GM23338 (cell line): ENCODE measurements at regions not wholly inside any gene's neighbourhood (a gene's known extent, or its start where the extent isn't known, plus 50 kb on each side); places are given as distances from the start of the nearest gene placed in this dataset.

ENCODE experiments used
- ATAC-seq: fragments of 200-7000 bp; cut with Tn5 transposase; 3 replicates; pipeline ENCODE4 v1.9.1; 2020
- DNase-seq: peaks from one replicate; pipeline ENCODE4 v3.0.0-alpha.2; 2015; ENCODE audit warnings: low spot score
- H2AFZ ChIP-seq: fragments of 200-600 bp; sonication (generic); 2 replicates; pipeline ENCODE4 v1.8.0; 2016; ENCODE audit warnings: antibody characterized with exemption, mild to moderate bottlenecking, moderate library complexity
- H3F3A ChIP-seq: fragments of 200-600 bp; sonication (generic); replicated peaks from 2 replicates; pipeline ENCODE4 v1.8.0; 2017; ENCODE audit warnings: antibody characterized with exemption, mixed run types, low read depth
- H3K27ac ChIP-seq: fragments of 200-600 bp; sonication (generic); 2 replicates; pipeline ENCODE4 v1.6.1; 2016; ENCODE audit warnings: low read depth
- H3K27me3 ChIP-seq: fragments of 200-600 bp; sonication (generic); 2 replicates; pipeline ENCODE4 v1.8.0; 2016; ENCODE audit warnings: mild to moderate bottlenecking, mixed run types, moderate library complexity; ENCODE audit not compliant: insufficient read depth
- H3K36me3 ChIP-seq: fragments of 200-600 bp; sonication (generic); 2 replicates; pipeline ENCODE4 v1.8.0; 2016; ENCODE audit warnings: mild to moderate bottlenecking; ENCODE audit not compliant: insufficient read depth
- H3K4me1 ChIP-seq: fragments of 200-600 bp; sonication (generic); 2 replicates; pipeline ENCODE4 v1.8.0; 2016; ENCODE audit warnings: mild to moderate bottlenecking, moderate library complexity; ENCODE audit not compliant: insufficient read depth
- H3K4me2 ChIP-seq: fragments of 200-600 bp; sonication (generic); 2 replicates; pipeline ENCODE4 v1.7.1; 2017; ENCODE audit warnings: mixed run types
- H3K4me3 ChIP-seq: fragments of 200-600 bp; sonication (generic); 2 replicates; pipeline ENCODE4 v1.6.1; 2016; ENCODE audit warnings: mixed run types
- H3K79me2 ChIP-seq: fragments of 200-600 bp; sonication (generic); replicated peaks from 2 replicates; pipeline ENCODE4 v1.8.0; 2017; ENCODE audit warnings: mild to moderate bottlenecking; ENCODE audit not compliant: insufficient read depth
- H3K9me2 ChIP-seq: fragments of 200-600 bp; sonication (generic); 2 replicates; pipeline ENCODE4 v1.8.0; 2017; ENCODE audit not compliant: insufficient read depth
- H4K20me1 ChIP-seq: fragments of 200-600 bp; sonication (generic); replicated peaks from 2 replicates; pipeline ENCODE4 v1.8.0; 2017; ENCODE audit warnings: mild to moderate bottlenecking; ENCODE audit not compliant: insufficient read depth
- H3K27ac Mint-ChIP-seq: 2 replicates; pipeline ENCODE4 v1.8.0; 2020; ENCODE audit warnings: inconsistent platforms, mild to moderate bottlenecking, moderate library complexity, mixed read lengths
- H3K27me3 Mint-ChIP-seq: 3 replicates; pipeline ENCODE4 v1.8.0; 2022; ENCODE audit warnings: low read depth, mild to moderate bottlenecking, moderate library complexity, mixed read lengths, inconsistent platforms; ENCODE audit not compliant: insufficient read depth, poor library complexity
- H3K36me3 Mint-ChIP-seq: 3 replicates; pipeline ENCODE4 v1.8.0; 2021; ENCODE audit warnings: low read depth, mild to moderate bottlenecking, inconsistent platforms, moderate library complexity, mixed read lengths
- H3K4me1 Mint-ChIP-seq: 3 replicates; pipeline ENCODE4 v1.8.0; 2020; ENCODE audit warnings: mild to moderate bottlenecking, inconsistent platforms, mixed read lengths
- H3K4me3 Mint-ChIP-seq: 3 replicates; pipeline ENCODE4 v1.8.0; 2021; ENCODE audit warnings: moderate library complexity, mild to moderate bottlenecking, inconsistent platforms, mixed read lengths
- H3K9me3 Mint-ChIP-seq: 3 replicates; pipeline ENCODE4 v1.8.0; 2020; ENCODE audit warnings: moderate library complexity, mild to moderate bottlenecking, inconsistent platforms, mixed read lengths
- CREB1 ChIP-seq: fragments of 250-450 bp; sonication (Bioruptor Pico); IDR thresholded peaks from 2 replicates; pipeline ENCODE4 v1.5.0; 2020; ENCODE audit warnings: low read depth, mild to moderate bottlenecking, moderate library complexity
- EZH2 ChIP-seq: fragments of 200-600 bp; sonication (generic); IDR thresholded peaks from one replicate; pipeline ENCODE4 v1.8.0; 2017; ENCODE audit warnings: antibody characterized with exemption, mild to moderate bottlenecking, low read depth; ENCODE audit not compliant: unreplicated experiment
- EZH2phosphoT487 ChIP-seq: fragments of 200-600 bp; sonication (generic); IDR thresholded peaks from one replicate; pipeline ENCODE4 v1.8.1; 2018; ENCODE audit warnings: antibody characterized with exemption; ENCODE audit not compliant: unreplicated experiment
- JUNB ChIP-seq: IDR thresholded peaks from one replicate; pipeline ENCODE4 v1.6.1; 2016; ENCODE audit warnings: antibody characterized with exemption; ENCODE audit not compliant: unreplicated experiment
- NANOG ChIP-seq: IDR thresholded peaks from 2 replicates; pipeline ENCODE4 v1.6.1; 2016; ENCODE audit warnings: antibody characterized with exemption, borderline replicate concordance
- POLR2AphosphoS5 ChIP-seq: IDR thresholded peaks from 2 replicates; pipeline ENCODE4 v1.6.1; 2016; ENCODE audit warnings: antibody characterized with exemption, low read depth
- STAT1 ChIP-seq: IDR thresholded peaks from one replicate; pipeline ENCODE4 v1.6.1; 2016; ENCODE audit warnings: antibody characterized with exemption; ENCODE audit not compliant: unreplicated experiment
- ZNF114 ChIP-seq: fragments of 250-450 bp; sonication (Bioruptor Pico); IDR thresholded peaks from 2 replicates; pipeline ENCODE4 v1.5.0; 2020; ENCODE audit warnings: mild to moderate bottlenecking, moderate library complexity
- ZNF331 ChIP-seq: fragments of 250-450 bp; sonication (Bioruptor Pico); IDR thresholded peaks from 2 replicates; pipeline ENCODE4 v1.5.0; 2020; ENCODE audit warnings: low read depth, mild to moderate bottlenecking, moderate library complexity
- TF ChIP-seq, protein P1 (sequence below): fragments of 250-450 bp; sonication (Bioruptor Pico); IDR thresholded peaks from 2 replicates; pipeline ENCODE4 v1.5.0; 2020; ENCODE audit warnings: mild to moderate bottlenecking, moderate library complexity
- TF ChIP-seq, protein P2 (sequence below), 2 experiments: fragments of 200-600 bp in 1 of 2; sonication (generic) in 1 of 2; conservative IDR thresholded peaks; 2 replicates each; pipeline versions ENCODE4 v1.5.1 to v1.6.1; 2016 to 2017; ENCODE audit warnings: antibody characterized with exemption in 2 of 2, low read depth in 2 of 2, mild to moderate bottlenecking in 2 of 2, moderate library complexity in 1 of 2
- TF ChIP-seq, protein P3 (sequence below): IDR thresholded peaks from one replicate; pipeline ENCODE4 v1.6.1; 2018; ENCODE audit warnings: antibody characterized with exemption; ENCODE audit not compliant: unreplicated experiment
- TF ChIP-seq, protein P4 (sequence below): IDR thresholded peaks from 2 replicates; pipeline ENCODE4 v1.6.1; 2016; ENCODE audit warnings: antibody characterized with exemption

DNA sequence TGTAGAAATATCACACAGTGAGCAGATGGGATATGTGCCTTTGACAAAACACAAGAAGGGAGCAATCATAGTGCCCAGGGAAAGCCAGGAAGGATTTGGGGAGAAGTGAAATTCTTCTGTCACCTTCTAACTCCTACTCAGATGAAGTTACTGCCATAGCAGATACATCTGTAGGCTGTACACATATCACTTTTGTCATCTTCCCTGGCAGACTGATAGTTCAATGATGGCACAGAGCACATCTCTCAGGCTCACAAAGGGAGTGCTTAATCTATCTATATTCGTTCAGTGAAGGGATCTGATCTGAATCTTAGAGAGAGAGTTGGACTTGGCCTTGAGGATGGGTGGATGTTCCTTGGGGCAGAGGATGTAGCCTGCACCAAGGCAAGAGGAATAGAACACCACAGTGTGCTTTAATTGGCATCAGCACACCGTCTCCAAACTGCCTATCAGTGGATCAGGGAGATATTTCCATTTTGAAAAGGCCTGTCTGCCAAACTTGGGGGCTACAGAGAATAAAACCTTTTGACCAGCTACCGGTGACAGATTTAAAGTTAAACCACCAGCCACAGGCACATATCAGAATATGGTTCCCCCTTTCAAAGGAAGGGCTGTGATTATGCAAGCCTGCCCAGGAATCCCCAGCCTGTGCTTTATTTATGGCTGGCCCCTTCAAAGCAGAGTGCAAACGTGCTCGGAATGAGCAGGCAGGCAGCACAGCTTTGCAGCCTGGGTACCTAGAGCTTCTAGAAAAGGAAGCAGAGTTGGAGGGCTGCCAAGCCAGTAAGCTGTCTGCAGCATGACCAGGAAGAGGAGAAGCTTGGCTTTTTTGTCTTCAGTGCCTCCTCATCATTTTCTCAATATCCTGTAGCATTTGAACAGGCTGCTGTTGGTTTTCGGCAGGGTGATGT, 165.5 kb upstream of the DYRK2 start:
- no peak overlapping the region for H3K27ac ChIP-seq
- no peak overlapping the region; the same call in 1 of the 2 replicates for H3K27ac Mint-ChIP-seq
- TF ChIP-seq ZNF114 (CRISPR knock-in tag) (no peak), STAT1 (no peak), POLR2AphosphoS5 (no peak), ZNF331 (CRISPR knock-in tag) (no peak), EZH2phosphoT487 (no peak), EZH2 (no peak), JUNB (no peak), NANOG (no peak), CREB1 (CRISPR knock-in tag) (no peak)
- TF ChIP-seq, protein P1, sequence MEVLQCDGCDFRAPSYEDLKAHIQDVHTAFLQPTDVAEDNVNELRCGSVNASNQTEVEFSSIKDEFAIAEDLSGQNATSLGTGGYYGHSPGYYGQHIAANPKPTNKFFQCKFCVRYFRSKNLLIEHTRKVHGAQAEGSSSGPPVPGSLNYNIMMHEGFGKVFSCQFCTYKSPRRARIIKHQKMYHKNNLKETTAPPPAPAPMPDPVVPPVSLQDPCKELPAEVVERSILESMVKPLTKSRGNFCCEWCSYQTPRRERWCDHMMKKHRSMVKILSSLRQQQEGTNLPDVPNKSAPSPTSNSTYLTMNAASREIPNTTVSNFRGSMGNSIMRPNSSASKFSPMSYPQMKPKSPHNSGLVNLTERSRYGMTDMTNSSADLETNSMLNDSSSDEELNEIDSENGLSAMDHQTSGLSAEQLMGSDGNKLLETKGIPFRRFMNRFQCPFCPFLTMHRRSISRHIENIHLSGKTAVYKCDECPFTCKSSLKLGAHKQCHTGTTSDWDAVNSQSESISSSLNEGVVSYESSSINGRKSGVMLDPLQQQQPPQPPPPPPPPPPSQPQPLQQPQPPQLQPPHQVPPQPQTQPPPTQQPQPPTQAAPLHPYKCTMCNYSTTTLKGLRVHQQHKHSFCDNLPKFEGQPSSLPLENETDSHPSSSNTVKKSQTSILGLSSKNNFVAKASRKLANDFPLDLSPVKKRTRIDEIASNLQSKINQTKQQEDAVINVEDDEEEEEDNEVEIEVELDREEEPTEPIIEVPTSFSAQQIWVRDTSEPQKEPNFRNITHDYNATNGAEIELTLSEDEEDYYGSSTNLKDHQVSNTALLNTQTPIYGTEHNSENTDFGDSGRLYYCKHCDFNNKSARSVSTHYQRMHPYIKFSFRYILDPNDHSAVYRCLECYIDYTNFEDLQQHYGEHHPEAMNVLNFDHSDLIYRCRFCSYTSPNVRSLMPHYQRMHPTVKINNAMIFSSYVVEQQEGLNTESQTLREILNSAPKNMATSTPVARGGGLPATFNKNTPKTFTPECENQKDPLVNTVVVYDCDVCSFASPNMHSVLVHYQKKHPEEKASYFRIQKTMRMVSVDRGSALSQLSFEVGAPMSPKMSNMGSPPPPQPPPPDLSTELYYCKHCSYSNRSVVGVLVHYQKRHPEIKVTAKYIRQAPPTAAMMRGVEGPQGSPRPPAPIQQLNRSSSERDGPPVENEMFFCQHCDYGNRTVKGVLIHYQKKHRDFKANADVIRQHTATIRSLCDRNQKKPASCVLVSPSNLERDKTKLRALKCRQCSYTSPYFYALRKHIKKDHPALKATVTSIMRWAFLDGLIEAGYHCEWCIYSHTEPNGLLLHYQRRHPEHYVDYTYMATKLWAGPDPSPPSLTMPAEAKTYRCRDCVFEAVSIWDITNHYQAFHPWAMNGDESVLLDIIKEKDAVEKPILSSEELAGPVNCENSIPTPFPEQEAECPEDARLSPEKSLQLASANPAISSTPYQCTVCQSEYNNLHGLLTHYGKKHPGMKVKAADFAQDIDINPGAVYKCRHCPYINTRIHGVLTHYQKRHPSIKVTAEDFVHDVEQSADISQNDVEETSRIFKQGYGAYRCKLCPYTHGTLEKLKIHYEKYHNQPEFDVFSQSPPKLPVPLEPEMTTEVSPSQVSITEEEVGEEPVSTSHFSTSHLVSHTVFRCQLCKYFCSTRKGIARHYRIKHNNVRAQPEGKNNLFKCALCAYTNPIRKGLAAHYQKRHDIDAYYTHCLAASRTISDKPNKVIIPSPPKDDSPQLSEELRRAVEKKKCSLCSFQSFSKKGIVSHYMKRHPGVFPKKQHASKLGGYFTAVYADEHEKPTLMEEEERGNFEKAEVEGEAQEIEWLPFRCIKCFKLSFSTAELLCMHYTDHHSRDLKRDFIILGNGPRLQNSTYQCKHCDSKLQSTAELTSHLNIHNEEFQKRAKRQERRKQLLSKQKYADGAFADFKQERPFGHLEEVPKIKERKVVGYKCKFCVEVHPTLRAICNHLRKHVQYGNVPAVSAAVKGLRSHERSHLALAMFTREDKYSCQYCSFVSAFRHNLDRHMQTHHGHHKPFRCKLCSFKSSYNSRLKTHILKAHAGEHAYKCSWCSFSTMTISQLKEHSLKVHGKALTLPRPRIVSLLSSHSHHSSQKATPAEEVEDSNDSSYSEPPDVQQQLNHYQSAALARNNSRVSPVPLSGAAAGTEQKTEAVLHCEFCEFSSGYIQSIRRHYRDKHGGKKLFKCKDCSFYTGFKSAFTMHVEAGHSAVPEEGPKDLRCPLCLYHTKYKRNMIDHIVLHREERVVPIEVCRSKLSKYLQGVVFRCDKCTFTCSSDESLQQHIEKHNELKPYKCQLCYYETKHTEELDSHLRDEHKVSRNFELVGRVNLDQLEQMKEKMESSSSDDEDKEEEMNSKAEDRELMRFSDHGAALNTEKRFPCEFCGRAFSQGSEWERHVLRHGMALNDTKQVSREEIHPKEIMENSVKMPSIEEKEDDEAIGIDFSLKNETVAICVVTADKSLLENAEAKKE (CRISPR knock-in tag) = no peak
- TF ChIP-seq, protein P2, sequence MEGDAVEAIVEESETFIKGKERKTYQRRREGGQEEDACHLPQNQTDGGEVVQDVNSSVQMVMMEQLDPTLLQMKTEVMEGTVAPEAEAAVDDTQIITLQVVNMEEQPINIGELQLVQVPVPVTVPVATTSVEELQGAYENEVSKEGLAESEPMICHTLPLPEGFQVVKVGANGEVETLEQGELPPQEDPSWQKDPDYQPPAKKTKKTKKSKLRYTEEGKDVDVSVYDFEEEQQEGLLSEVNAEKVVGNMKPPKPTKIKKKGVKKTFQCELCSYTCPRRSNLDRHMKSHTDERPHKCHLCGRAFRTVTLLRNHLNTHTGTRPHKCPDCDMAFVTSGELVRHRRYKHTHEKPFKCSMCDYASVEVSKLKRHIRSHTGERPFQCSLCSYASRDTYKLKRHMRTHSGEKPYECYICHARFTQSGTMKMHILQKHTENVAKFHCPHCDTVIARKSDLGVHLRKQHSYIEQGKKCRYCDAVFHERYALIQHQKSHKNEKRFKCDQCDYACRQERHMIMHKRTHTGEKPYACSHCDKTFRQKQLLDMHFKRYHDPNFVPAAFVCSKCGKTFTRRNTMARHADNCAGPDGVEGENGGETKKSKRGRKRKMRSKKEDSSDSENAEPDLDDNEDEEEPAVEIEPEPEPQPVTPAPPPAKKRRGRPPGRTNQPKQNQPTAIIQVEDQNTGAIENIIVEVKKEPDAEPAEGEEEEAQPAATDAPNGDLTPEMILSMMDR (conservative IDR thresholded peaks at IDR 0.05; ENCODE audit: low read depth in 2 of 2) = no peak
- TF ChIP-seq, protein P3, sequence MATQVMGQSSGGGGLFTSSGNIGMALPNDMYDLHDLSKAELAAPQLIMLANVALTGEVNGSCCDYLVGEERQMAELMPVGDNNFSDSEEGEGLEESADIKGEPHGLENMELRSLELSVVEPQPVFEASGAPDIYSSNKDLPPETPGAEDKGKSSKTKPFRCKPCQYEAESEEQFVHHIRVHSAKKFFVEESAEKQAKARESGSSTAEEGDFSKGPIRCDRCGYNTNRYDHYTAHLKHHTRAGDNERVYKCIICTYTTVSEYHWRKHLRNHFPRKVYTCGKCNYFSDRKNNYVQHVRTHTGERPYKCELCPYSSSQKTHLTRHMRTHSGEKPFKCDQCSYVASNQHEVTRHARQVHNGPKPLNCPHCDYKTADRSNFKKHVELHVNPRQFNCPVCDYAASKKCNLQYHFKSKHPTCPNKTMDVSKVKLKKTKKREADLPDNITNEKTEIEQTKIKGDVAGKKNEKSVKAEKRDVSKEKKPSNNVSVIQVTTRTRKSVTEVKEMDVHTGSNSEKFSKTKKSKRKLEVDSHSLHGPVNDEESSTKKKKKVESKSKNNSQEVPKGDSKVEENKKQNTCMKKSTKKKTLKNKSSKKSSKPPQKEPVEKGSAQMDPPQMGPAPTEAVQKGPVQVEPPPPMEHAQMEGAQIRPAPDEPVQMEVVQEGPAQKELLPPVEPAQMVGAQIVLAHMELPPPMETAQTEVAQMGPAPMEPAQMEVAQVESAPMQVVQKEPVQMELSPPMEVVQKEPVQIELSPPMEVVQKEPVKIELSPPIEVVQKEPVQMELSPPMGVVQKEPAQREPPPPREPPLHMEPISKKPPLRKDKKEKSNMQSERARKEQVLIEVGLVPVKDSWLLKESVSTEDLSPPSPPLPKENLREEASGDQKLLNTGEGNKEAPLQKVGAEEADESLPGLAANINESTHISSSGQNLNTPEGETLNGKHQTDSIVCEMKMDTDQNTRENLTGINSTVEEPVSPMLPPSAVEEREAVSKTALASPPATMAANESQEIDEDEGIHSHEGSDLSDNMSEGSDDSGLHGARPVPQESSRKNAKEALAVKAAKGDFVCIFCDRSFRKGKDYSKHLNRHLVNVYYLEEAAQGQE = no peak
- TF ChIP-seq, protein P4, sequence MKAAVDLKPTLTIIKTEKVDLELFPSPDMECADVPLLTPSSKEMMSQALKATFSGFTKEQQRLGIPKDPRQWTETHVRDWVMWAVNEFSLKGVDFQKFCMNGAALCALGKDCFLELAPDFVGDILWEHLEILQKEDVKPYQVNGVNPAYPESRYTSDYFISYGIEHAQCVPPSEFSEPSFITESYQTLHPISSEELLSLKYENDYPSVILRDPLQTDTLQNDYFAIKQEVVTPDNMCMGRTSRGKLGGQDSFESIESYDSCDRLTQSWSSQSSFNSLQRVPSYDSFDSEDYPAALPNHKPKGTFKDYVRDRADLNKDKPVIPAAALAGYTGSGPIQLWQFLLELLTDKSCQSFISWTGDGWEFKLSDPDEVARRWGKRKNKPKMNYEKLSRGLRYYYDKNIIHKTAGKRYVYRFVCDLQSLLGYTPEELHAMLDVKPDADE = no peak
- H3K4me1 ChIP-seq = peaks cover 3% of the 10 kb centered on the region; the same call in 1 of the 2 replicates
- H3K79me2 ChIP-seq = no peaks in the 10 kb centered on the region
- H3K27me3 ChIP-seq = no peaks in the 10 kb centered on the region
- no peaks in the 10 kb centered on the region for H3F3A ChIP-seq
- H2AFZ ChIP-seq = no peak overlapping the region; the same call in 1 of the 2 replicates
- H3K9me3 Mint-ChIP-seq = peaks cover 12% of the 10 kb centered on the region
- H3K4me1 Mint-ChIP-seq = peaks cover 12% of the 10 kb centered on the region; the same call in 2 of the 3 replicates
- no peaks in the 10 kb centered on the region for H3K36me3 ChIP-seq
- H3K9me2 ChIP-seq = no peaks in the 10 kb centered on the region
- H3K4me2 ChIP-seq = no peak overlapping the region
- DNase-seq (no peak), ATAC-seq (no peak)
- no peaks in the 10 kb centered on the region for H3K27me3 Mint-ChIP-seq
- H3K4me3 ChIP-seq = no peak overlapping the region
- H3K4me3 Mint-ChIP-seq = no peak overlapping the region
- H4K20me1 ChIP-seq = no peaks in the 10 kb centered on the region
- peaks cover 9% of the 10 kb centered on the region for H3K36me3 Mint-ChIP-seq
